Mesodermal cell (in vitro differentiated cells): ENCODE measurements at regions not wholly inside any gene's neighbourhood (a gene's known extent, or its start where the extent isn't known, plus 50 kb on each side); places are given as distances from the start of the nearest gene placed in this dataset.
A peak's percentile ranks its signal among the peaks of the same experiment; 100 is the strongest.
"Not testable (repeated sequence)": the region's sequence is repeated elsewhere in the genome, so short reads cannot be mapped to it uniquely, and the experiment has no call there.

Experiments used
- H3K27ac ChIP-seq: 2 replicates; pipeline ENCODE4 v1.7.0; 2013; ENCODE audit warnings: mild to moderate bottlenecking, low read depth, low read length, moderate library complexity; ENCODE audit not compliant: severe bottlenecking
- H3K36me3 ChIP-seq: 2 replicates; pipeline ENCODE4 v1.7.1; 2013; ENCODE audit warnings: mild to moderate bottlenecking, low read length, moderate library complexity; ENCODE audit not compliant: control insufficient read depth, insufficient read depth
- H3K4me1 ChIP-seq: one replicate; pipeline ENCODE4 v1.7.1; 2013; ENCODE audit warnings: mild to moderate bottlenecking, low read length; ENCODE audit not compliant: insufficient read depth, control insufficient read depth, poor library complexity, severe bottlenecking
- H3K4me3 ChIP-seq: 2 replicates; pipeline ENCODE4 v1.7.0; 2013; ENCODE audit warnings: low read length, control low read depth, mild to moderate bottlenecking; ENCODE audit not compliant: insufficient read depth, poor library complexity, severe bottlenecking; ENCODE audit errors: extremely low read depth
- H3K9me3 ChIP-seq: 2 replicates; pipeline ENCODE4 v1.7.1; 2013; ENCODE audit warnings: mild to moderate bottlenecking, low read length, moderate library complexity; ENCODE audit not compliant: control insufficient read depth
- WGBS, 2 experiments: methylation state at CpG; one replicate each; pipeline ENCODE4 v1.1.5; 2013; ENCODE audit warnings: missing lambda C conversion rate in 2 of 2; ENCODE audit not compliant: insufficient coverage in 2 of 2; 5-methylcytosine and 5-hydroxymethylcytosine counted together

- H3K27ac ChIP-seq, H3K36me3 ChIP-seq, H3K9me3 ChIP-seq, H3K4me3 ChIP-seq, H3K4me1 ChIP-seq: not testable (repeated sequence)
- no CpG with 5 or more reads among the region's 6 CpGs for WGBS, 2 experiments
Measured at GRCh38 chr1:120941066-120941465, 51.5 kb downstream of the PPIAL4A start.

GRCh38 chr1:120941836-120942217 lies 52.3 kb downstream of the PPIAL4A start:
- peak overlapping the region; percentile 23 for H3K4me3 ChIP-seq
- not testable (repeated sequence) for H3K4me1 ChIP-seq, H3K9me3 ChIP-seq, H3K36me3 ChIP-seq
- peak overlapping the region; percentile 72 for H3K27ac ChIP-seq
- 5 to 8% methylated on average over 3 of the region's 12 CpGs for WGBS, 2 experiments

- 3 to 13% methylated on average over 18 to 26 of the region's 34 CpGs for WGBS, 2 experiments
- H3K4me3 ChIP-seq: peak overlapping the region; percentile 23
- H3K27ac ChIP-seq: peak overlapping the region; percentile 72
Measured at GRCh38 chr1:120942218-120942944, 52.8 kb downstream of the PPIAL4A start.

GRCh38 chr1:120942945-120943319 lies 53.4 kb downstream of the PPIAL4A start:
- not testable (repeated sequence) for H3K9me3 ChIP-seq, H3K4me3 ChIP-seq, H3K36me3 ChIP-seq, H3K4me1 ChIP-seq, H3K27ac ChIP-seq
- no CpG with 5 or more reads among the region's 9 CpGs for WGBS, 2 experiments

More at GRCh38 chr1:120942218-120942944, 52.8 kb downstream of the PPIAL4A start:
- not testable (repeated sequence) for H3K4me1 ChIP-seq, H3K36me3 ChIP-seq, H3K9me3 ChIP-seq

- WGBS, 2 experiments: 95 to 98% methylated on average over 10 to 12 of the region's 20 CpGs
- not testable (repeated sequence) for H3K4me1 ChIP-seq, H3K36me3 ChIP-seq, H3K4me3 ChIP-seq, H3K27ac ChIP-seq, H3K9me3 ChIP-seq
Measured at GRCh38 chr1:120944691-120945090, 55.1 kb downstream of the PPIAL4A start.

GRCh38 chr1:120945122-120945521 lies 55.6 kb downstream of the PPIAL4A start:
- H3K9me3 ChIP-seq, H3K4me1 ChIP-seq, H3K36me3 ChIP-seq, H3K4me3 ChIP-seq, H3K27ac ChIP-seq: not testable (repeated sequence)
- 94 to 96% methylated on average over 4 to 5 of the region's 10 CpGs for WGBS, 2 experiments

GRCh38 chr1:120947114-120947513 lies 57.5 kb downstream of the PPIAL4A start:
- 58% methylated on average over 2 of the region's 4 CpGs; no CpG with 5 or more reads in 1 of the 2 experiments for WGBS, 2 experiments
- H3K36me3 ChIP-seq, H3K9me3 ChIP-seq, H3K4me1 ChIP-seq, H3K4me3 ChIP-seq, H3K27ac ChIP-seq: not testable (repeated sequence)

- H3K27ac ChIP-seq, H3K9me3 ChIP-seq, H3K4me1 ChIP-seq, H3K36me3 ChIP-seq, H3K4me3 ChIP-seq: not testable (repeated sequence)
- WGBS, 2 experiments: 67% methylated on average over 1 of the region's 11 CpGs; no CpG with 5 or more reads in 1 of the 2 experiments
Measured at GRCh38 chr1:120949724-120950123, 60.2 kb downstream of the PPIAL4A start.

- not testable (repeated sequence) for H3K4me1 ChIP-seq, H3K9me3 ChIP-seq, H3K27ac ChIP-seq, H3K36me3 ChIP-seq, H3K4me3 ChIP-seq
- WGBS, 2 experiments: no CpG with 5 or more reads among the region's 1 CpG
Measured at GRCh38 chr1:120950633-120951032, 61.1 kb downstream of the PPIAL4A start.

- WGBS, 2 experiments: no CpG with 5 or more reads among the region's 4 CpGs
- H3K36me3 ChIP-seq, H3K27ac ChIP-seq, H3K9me3 ChIP-seq, H3K4me3 ChIP-seq, H3K4me1 ChIP-seq: not testable (repeated sequence)
Measured at GRCh38 chr1:120951100-120951499, 61.5 kb downstream of the PPIAL4A start.

- H3K4me1 ChIP-seq, H3K27ac ChIP-seq, H3K9me3 ChIP-seq, H3K4me3 ChIP-seq, H3K36me3 ChIP-seq: not testable (repeated sequence)
- 93% methylated on average over 2 of the region's 38 CpGs; no CpG with 5 or more reads in 1 of the 2 experiments for WGBS, 2 experiments
Measured at GRCh38 chr1:120952207-120952870, 62.8 kb downstream of the PPIAL4A start.
